ENCODE measurements at regions not wholly inside any gene's neighbourhood (a gene's known extent, or its start where the extent isn't known, plus 50 kb on each side); places are given as distances from the start of the nearest gene placed in this dataset.
"Not testable (repeated sequence)": the region's sequence is repeated elsewhere in the genome, so short reads cannot be mapped to it uniquely, and the experiment has no call there.

DNA sequence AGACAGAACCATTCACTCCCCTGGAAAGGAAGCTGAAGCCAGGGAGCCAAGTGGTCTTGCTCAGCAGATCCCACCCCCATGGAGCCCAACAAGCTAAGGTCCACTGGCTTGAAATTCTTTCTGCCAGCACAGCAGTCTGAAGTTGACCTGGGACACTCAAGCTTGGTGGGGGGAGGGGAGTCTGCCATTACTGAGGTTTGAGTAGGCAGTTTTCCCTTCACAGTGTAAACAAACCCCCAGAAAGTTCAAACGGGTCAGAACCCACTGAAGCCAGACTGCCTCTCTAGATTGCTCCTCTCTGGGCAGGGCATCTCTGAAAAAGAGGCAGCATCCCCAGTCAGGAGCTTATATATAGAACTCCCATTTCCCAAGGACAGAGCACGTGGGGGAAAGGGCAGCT is 72.8 kb upstream of the NECTIN3 start:
- H3K36me3 Mint-ChIP-seq (ENCODE audit: low read depth); H3K27ac Mint-ChIP-seq; H3K27me3 Mint-ChIP-seq; H3K4me3 Mint-ChIP-seq; H3K4me1 Mint-ChIP-seq (ENCODE audit: low read depth); H3K9me3 Mint-ChIP-seq: not testable (repeated sequence)

GRCh38 chr3:111006485-111006884 is 65.1 kb upstream of the NECTIN3 start:
- not testable (repeated sequence) for H3K27me3 Mint-ChIP-seq; H3K4me3 Mint-ChIP-seq; H3K27ac Mint-ChIP-seq; H3K4me1 Mint-ChIP-seq (ENCODE audit: low read depth); H3K36me3 Mint-ChIP-seq (ENCODE audit: low read depth); H3K9me3 Mint-ChIP-seq

- Mint-ChIP-seq H3K27me3 (peaks cover 6% of the 10 kb centered on the region), H3K4me1 (ENCODE audit: low read depth) (no peaks in the 10 kb centered on the region), H3K36me3 (ENCODE audit: low read depth) (no peaks in the 10 kb centered on the region), H3K27ac (no peak overlapping the region), H3K4me3 (no peak overlapping the region), H3K9me3 (no peaks in the 10 kb centered on the region)
These were observed 59.0 kb upstream of the NECTIN3 start for GRCh38 chr3:111012388-111013248.
